ENCODE measurements at regions not wholly inside any gene's neighbourhood (a gene's known extent, or its start where the extent isn't known, plus 50 kb on each side); places are given as distances from the start of the nearest gene placed in this dataset.

DNA sequence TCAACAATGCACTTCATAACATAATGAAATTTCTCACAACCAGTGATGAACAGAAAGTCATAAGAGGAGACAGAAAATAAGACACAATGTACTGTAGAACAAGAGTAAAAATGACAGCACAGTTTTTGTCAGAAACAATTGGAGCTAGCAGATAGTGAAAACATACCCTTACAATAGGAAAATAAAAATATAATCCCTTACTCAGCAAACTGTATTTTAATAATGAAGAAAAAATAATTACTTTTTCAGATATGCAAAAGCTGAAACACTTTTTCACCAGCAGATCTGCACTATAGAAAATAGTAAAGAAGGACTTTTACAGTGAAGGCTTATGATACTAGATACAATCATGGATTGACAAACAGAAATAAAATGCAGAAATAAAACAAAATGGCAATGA is 126.3 kb downstream of the TRAM1L1 start:
- CTCF ChIA-PET = no interaction called here

GRCh38 chr4:116953947-116954346 is 131.4 kb downstream of the TRAM1L1 start:
- Mint-ChIP-seq H3K4me1 (ENCODE audit: insufficient read depth, unreplicated experiment) (no peaks in the 10 kb centered on the region), H3K4me3 (ENCODE audit: unreplicated experiment) (no peak overlapping the region), H3K27me3 (ENCODE audit: insufficient read depth, unreplicated experiment) (peaks cover 14% of the 10 kb centered on the region), H3K27ac (ENCODE audit: low read depth, unreplicated experiment) (no peak overlapping the region), H3K36me3 (ENCODE audit: insufficient read depth, unreplicated experiment) (no peaks in the 10 kb centered on the region), H3K9me3 (ENCODE audit: unreplicated experiment) (no peaks in the 10 kb centered on the region)
- TF ChIP-seq CTCF (IDR thresholded peaks at IDR 0.05; ENCODE audit: unreplicated experiment) = no peak
- no peak for DNase-seq (ENCODE audit: unreplicated experiment)
- intact Hi-C loops (cut with micrococcal nuclease) = no loop called here
- POLR2A ChIA-PET = no interaction called here
- BruUV-seq (replicated peaks) = no TSS peak
- CTCF ChIA-PET = no interaction called here

More for the DNA sequence above, 126.3 kb downstream of the TRAM1L1 start:
- intact Hi-C loops (cut with micrococcal nuclease) = no loop called here
- H3K4me3 Mint-ChIP-seq (ENCODE audit: unreplicated experiment) = no peak overlapping the region
- TF ChIP-seq CTCF (IDR thresholded peaks at IDR 0.05; ENCODE audit: unreplicated experiment) = no peak
- BruUV-seq (replicated peaks) = no TSS peak
- no peaks in the 10 kb centered on the region for H3K9me3 Mint-ChIP-seq (ENCODE audit: unreplicated experiment)
- DNase-seq (ENCODE audit: unreplicated experiment) = no peak
- no peaks in the 10 kb centered on the region for H3K36me3 Mint-ChIP-seq (ENCODE audit: insufficient read depth, unreplicated experiment)
- POLR2A ChIA-PET = interaction anchor here (0.8 kb wide), 1 partner anchor 8 kb away, joined by 3 read pairs; no protein-coding TSS in a partner anchor
- H3K4me1 Mint-ChIP-seq (ENCODE audit: insufficient read depth, unreplicated experiment) = no peaks in the 10 kb centered on the region
- H3K27ac Mint-ChIP-seq (ENCODE audit: low read depth, unreplicated experiment) = no peak overlapping the region
- H3K27me3 Mint-ChIP-seq (ENCODE audit: insufficient read depth, unreplicated experiment) = peaks cover 12% of the 10 kb centered on the region

DNA sequence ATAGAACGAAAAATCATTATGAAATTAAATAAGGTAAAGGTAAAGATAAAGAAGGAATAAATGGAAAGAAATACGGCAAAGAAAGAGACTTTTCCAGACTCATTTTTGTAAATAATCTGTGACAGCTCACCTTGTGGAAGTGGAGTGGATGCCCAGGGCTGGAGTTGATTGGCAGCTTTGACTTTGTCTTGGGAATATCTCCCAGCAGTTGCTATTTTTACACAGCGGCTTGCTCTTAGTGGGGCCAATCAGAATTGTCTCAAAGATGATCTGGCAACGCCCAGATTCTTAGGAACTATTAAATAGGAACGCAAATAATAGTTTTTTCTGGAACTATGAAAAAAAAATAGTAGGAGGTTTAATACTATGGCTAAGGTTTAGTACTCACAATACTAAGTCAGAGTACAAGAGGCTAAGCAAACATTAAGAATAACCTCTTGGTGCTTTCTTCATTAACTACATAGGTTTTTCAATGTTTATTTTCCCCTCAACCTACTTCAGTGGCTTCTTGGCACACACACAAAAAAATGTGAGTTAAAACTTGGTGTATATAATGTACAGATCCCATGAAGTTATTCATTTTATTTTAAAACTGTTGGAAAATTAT is 132.7 kb downstream of the TRAM1L1 start:
- no peaks in the 10 kb centered on the region for H3K4me1 Mint-ChIP-seq (ENCODE audit: insufficient read depth, unreplicated experiment)
- BruUV-seq (replicated peaks) = no TSS peak
- ChIA-PET CTCF (interaction anchor here (0.7 kb wide), 1 partner anchor 58 kb away, joined by 3 read pairs; no protein-coding TSS in a partner anchor), POLR2A (no interaction called here)
- intact Hi-C loops (cut with micrococcal nuclease) = no loop called here
- no peak for DNase-seq (ENCODE audit: unreplicated experiment)
- H3K27ac Mint-ChIP-seq (ENCODE audit: low read depth, unreplicated experiment) = no peak overlapping the region
- H3K4me3 Mint-ChIP-seq (ENCODE audit: unreplicated experiment) = no peak overlapping the region
- H3K27me3 Mint-ChIP-seq (ENCODE audit: insufficient read depth, unreplicated experiment) = peaks cover 14% of the 10 kb centered on the region
- no peak for TF ChIP-seq CTCF (IDR thresholded peaks at IDR 0.05; ENCODE audit: unreplicated experiment)
- H3K9me3 Mint-ChIP-seq (ENCODE audit: unreplicated experiment) = no peaks in the 10 kb centered on the region
- H3K36me3 Mint-ChIP-seq (ENCODE audit: insufficient read depth, unreplicated experiment) = no peaks in the 10 kb centered on the region

- DNase-seq (ENCODE audit: unreplicated experiment) = no peak
- POLR2A ChIA-PET = interaction anchor here (0.6 to 0.7 kb wide), 2 partner anchors 75 to 1215 kb away, joined by 3 read pairs; no protein-coding TSS in a partner anchor
- no peaks in the 10 kb centered on the region for H3K4me1 Mint-ChIP-seq (ENCODE audit: insufficient read depth, unreplicated experiment)
- H3K36me3 Mint-ChIP-seq (ENCODE audit: insufficient read depth, unreplicated experiment) = no peaks in the 10 kb centered on the region
- no peaks in the 10 kb centered on the region for H3K9me3 Mint-ChIP-seq (ENCODE audit: unreplicated experiment)
- no peak overlapping the region for H3K4me3 Mint-ChIP-seq (ENCODE audit: unreplicated experiment)
- H3K27ac Mint-ChIP-seq (ENCODE audit: low read depth, unreplicated experiment) = no peak overlapping the region
- BruUV-seq (replicated peaks) = no TSS peak
- no peak for TF ChIP-seq CTCF (IDR thresholded peaks at IDR 0.05; ENCODE audit: unreplicated experiment)
- intact Hi-C loops (cut with micrococcal nuclease) = no loop called here
- H3K27me3 Mint-ChIP-seq (ENCODE audit: insufficient read depth, unreplicated experiment) = peaks cover 11% of the 10 kb centered on the region
- CTCF ChIA-PET = no interaction called here
Measured at GRCh38 chr4:116949856-116950255, 135.5 kb downstream of the TRAM1L1 start.
